Activated T-helper 9 cell treated with anti-CD3 and anti-CD28 coated beads, Interleukin-2, amount 50 U/mL, for 16 hours (primary cell): ENCODE measurements at regions not wholly inside any gene's neighbourhood (a gene's known extent, or its start where the extent isn't known, plus 50 kb on each side); places are given as distances from the start of the nearest gene placed in this dataset.
"Not testable (repeated sequence)": the region's sequence is repeated elsewhere in the genome, so short reads cannot be mapped to it uniquely, and the experiment has no call there.

Source experiments
- DNase-seq: peaks from one replicate; pipeline ENCODE4 v3.0.0-alpha.2; 2020; ENCODE audit warnings: low read depth

DNA sequence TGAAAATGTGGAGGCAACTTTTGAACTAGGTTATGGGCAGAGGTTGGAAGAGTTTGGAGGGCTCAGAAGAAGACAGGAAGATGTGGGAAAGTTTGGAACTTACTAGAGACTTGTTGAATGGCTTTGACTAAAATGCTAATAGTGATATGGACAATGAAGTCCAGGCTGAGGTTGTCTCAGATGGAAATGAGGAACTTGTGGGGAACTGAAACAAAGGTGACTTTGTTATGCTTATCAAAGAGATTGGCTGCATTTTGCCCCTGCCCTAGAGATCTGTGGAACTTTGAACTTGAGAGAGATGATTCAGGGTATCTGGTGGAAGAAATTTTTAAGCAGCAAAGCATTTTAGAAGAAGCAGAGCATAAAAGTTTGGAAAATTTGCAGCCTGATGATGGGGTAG is 499.7 kb upstream of the ATP2B1 start:
- DNase-seq, result not testable (repeated sequence)

DNA sequence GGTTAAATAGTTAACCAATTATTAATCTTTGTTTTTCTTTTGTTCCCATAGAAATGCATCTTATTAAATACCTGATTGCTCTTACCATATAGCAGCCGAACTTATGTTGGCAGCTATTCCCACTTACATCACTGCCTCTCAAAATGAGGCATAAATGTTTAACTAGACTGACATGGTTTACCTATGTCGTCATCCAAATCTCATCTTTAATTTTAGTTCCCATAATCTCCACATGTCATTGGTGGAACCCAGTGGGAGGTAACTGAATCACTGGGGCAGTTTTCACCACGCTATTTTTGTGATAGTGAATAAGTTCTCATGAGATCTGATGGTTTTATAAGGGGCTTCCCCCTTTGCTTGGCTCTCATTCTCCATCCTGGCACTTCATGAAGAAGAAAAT is 499.2 kb upstream of the ATP2B1 start:
- DNase-seq, result no peak

DNA sequence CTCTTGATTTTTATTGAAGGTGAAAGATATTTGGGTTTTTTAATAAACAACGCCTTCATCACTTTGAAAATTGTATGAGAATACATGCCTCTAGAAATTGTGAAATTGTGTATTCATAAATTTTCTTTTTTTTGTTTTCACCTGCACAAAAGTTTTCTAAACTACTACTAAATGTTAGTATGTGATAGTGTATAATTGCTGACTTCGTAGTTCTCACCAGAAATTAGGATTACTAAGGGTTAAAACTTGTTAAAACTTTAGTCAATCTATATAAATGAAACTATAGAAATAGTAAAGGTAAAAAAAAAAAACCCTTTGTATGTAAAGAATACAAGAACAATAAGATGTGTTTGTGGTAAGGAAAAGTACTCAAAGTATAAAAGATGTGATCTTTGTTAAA is 496.5 kb upstream of the ATP2B1 start:
- DNase-seq, result no peak

DNA sequence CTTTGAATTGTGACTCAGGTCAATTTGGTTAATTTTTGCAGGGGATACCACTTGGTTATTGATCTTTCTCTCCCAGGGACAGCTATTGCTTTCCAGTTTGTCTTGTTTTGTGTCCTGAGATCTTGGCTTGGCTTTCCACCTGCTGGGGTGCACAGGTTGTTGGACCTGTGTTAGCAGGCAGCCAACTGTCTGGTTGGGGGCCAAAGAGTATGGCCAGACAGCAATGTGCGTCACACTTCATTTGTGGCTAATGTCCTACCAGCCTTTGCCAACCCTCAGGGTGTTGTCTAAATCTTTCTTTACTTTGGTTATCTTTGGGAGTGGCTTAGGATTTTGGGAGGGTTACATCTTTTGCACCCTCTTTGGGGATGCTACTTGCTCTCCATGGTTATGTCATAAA is 494.9 kb upstream of the ATP2B1 start:
- DNase-seq, result no peak

DNA sequence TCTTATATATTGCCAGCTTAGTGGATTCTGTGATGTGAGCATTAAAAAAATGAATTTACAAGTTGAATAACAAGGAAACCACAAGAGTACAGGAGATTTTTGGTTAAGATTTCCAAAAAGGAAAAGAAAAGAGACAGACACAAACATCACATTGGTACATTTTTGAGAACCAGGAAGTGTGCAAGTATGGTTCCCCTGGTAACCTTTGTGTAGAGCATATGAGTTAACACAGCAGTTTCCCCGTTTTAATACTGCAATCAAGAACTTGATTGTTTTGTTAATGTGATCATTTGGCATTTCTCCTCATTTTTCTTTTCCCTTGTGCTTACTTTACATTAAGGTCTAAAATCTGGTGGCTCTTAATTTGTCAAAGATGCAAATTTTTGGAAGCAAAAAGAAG is 490.4 kb upstream of the ATP2B1 start:
- no peak for DNase-seq

DNA sequence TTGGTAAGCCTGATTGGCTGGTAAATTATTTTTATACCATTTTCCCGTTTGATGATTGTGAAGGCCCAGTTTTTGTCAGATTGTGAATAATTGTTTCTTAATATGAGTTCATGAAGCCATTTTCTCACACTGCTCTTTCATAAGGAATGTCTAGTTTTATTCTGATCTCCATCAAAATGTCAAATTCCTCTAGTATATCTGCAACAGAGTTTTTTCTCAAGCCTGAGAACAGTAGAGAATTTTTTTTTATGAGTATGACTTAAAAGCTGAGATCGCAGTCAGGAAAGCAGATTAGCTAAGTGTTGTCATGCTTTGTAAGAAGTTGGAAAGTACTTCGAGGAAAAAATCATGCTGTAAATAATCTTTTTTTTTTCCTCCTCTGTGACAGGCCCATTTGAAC is 484.9 kb upstream of the ATP2B1 start:
- no peak for DNase-seq

DNA sequence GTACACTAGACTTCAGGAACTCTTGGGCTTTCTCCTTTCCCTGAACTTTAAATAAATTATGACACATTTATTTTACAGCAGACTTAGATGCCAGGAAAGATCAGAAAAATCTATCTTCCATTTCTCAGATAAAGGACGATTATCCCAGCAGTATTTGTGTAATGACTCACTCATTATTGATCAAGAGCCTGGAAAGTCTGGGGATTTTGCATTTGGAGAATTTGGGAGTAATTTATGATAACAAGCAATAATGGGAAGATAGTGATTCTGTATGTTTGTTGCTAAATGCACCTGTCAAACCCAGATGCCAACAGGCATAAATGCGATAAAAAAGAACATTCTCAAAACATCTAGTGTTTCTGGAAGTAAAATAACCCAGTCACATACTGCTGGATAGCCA is 480.2 kb upstream of the ATP2B1 start:
- DNase-seq, result no peak

DNA sequence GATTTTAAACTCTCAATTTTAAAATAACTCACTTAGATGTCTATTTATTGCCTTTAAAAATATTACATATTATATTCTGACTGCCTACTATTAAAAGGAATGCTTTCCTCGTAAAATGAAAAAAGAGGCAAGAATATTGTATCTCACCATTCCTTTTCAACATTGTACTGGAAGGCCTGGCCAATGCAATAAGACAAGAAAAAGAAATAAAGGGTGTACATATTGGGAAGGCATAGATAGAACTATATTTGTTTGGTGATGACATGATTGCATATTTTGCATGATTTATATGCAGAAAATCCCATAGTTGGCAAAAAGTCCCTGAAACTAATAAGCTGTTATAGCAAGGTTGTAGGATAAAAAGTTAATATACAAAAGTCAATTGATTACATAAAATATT is 474.6 kb upstream of the ATP2B1 start:
- DNase-seq, result no peak

DNA sequence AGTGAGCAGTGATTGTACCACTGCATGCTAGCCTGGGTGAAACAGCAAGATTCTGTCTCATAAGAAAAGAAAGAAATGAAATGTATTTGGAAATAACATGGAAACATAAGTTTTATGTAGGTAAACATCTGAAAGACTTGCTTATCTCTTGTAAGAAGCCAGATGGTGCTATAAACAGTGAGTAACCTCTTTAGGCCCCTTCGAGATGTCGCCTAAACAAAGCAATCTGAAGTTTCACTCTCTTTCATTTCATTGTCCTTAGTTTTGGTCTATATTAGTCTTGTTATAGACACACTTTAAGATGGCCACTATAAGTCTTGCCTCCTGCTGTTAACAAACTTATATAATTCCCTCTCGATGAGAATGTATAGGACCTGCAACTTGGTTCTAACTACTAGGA is 472.6 kb upstream of the ATP2B1 start:
- DNase-seq, result no peak

DNA sequence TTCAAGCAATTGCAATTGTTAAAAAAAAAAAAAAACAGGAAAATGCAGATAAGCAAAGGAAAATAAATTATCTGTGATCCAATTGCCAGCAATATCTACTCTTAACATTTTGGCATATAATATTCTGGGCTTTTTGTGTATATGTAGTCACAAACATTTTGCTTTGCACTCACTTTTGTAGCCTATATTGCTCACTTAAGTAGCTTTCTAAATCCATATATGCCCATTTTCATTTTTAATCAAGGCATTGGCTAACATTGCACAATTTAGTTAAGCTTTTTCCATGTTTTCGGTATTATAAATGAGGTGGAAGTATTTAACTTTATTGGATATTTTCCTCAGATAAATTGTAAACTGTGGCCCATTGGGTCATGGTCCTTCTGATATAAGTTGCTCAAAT is 466.3 kb upstream of the ATP2B1 start:
- DNase-seq, result no peak

DNA sequence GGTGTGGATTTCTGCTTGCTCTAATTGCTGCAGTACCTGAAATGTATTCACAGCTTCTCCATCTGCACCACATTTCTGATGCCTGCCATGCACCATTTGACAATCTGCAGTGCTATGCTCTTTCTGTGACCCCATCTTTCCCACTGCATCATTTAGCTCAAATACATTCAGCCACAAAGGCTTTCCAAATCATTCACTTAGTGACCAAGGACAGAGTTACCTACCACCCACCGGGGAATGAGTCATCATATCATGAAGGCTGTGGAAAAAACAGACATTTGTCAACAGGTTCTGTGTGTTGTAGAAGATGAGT is 465.5 kb upstream of the ATP2B1 start:
- no peak for DNase-seq

DNA sequence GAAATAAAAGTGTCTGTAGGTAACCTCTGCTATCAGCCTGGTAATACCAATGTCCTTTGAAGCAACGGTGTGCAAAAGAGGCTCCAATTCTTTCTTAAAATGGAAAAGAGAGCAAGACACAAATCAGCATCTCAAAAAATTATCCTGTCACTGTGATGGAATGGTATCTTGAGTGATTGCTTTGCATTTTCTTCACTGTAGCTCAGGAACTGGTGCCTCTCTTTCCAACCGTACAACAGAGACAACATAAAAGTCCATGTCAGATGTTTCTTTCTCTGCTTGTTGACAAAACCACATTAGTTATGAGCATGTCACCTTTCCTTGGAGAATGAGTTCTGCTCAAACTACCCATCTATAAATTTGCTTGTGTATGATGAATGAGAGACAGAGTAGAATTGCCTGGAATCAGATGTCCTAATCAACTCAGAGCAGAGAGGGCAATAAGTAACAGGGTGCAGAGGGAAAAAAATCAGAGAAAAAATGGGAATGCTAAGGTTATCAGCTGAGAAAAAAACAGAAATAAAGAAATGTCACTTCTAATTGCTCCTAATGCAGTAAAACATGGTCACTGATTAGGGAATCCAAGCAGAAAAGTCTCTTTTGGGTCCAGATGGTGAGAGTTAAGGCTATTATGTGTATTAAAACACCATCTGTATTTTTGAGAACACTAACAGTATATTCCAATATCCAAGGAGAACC is 465.0 kb upstream of the ATP2B1 start:
- DNase-seq, result no peak

DNA sequence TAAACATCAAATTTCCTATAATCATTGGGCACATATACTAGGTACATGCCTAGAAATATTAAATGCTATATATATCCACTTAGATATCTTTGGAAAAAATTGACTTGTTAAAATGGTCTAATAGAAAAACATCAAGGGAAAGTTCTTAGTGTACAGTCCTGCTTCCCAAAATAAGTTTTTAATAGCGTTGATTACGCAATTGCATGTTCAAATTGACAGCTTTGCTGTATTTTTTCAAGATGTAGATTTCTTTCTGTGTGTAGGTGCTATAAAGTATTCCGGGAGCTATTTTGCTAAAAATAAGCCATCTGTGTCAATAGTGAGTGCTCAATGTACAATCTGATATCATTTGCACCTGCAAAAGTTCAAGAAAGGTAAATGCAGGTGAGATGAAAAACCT is 463.9 kb upstream of the ATP2B1 start:
- DNase-seq, result no peak

DNA sequence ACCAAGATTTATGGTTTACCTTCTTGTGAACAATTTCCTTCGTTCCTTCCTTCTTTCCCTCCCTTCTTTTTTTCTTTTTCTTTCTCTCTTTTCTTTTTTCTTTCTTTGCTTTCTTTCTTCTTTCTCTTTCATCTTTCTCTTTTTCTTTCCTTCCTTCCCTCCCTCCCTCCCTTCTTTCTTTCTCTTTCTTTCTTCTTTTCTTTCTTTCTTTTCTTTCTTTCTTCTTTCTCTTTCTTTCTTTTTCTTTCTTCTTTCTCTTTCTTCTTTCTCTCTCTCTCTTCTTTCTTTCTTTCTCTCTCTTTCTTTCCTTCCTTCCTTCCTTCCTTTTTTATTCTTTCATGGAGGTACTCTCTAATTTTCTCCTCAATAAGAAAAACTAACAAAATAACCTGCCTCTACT is 462.1 kb upstream of the ATP2B1 start:
- no peak for DNase-seq

DNA sequence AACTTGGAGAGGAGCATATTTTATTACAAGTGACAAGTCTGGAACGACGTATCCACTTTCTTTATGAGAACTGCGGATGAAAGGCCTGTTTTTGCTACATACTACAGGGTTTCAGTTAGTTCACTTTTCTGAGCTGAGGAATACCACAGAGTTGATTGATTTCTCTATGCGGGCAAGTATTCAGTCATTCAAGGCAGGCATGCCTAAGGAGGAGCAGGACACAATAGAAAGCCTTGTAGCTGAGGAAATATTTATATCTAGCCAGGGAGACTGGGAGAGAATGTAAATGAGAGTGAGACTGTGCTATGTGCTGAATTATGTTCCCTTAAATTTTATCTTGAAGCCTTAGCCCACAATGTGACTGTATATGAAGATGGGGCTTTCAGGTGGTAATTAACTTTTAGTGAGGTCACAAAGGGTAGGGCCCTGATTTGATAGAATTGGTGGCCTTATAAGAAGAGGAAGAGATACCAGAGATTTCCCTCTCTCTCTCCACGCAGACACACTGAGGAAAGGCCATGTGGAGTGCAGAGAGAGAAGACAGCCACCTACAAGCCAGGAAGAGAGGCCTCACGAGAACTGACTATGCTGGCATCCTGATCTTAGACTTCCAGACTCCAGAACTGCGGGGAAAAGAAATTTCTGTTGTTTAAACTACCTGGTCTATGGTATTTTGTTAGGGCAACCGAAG is 459.0 kb upstream of the ATP2B1 start:
- no peak for DNase-seq

DNA sequence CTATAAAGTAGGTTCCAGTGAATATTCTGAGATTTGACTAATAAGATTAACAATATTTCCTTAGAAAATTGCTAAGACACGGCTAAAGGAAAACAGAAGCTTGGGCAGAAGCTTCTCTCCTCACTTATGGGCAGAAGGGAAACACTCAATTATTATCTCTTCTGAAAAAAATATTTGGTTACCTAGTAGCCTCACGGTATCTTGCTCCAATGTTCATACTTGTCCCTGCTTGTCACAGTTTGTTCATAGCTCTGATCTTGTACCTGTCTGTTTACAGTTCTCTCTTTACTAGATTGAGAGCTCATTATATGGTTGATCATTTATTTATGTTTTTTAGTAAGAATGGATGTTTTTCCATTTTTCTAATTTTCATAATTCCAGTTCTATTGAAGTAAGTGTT is 458.0 kb upstream of the ATP2B1 start:
- DNase-seq, result no peak

DNA sequence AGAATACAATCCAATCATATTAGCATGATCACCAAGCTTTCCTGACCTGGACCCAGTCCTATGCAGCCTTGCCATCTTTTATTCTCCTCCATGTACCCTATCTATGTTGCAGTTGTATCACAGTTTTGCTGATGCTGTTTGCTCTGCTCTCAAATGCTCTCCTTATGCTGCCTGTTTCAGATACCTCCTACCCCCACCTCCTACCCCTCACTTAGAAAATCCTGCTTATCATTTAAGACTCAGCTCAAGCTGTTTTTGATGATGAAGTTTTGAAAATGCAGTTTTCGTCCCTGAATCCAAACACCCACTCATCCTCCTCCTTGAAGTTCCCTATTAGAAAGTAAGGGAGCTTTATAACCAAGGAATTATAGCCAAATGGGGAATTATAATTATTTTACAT is 457.4 kb upstream of the ATP2B1 start:
- DNase-seq, result no peak

DNA sequence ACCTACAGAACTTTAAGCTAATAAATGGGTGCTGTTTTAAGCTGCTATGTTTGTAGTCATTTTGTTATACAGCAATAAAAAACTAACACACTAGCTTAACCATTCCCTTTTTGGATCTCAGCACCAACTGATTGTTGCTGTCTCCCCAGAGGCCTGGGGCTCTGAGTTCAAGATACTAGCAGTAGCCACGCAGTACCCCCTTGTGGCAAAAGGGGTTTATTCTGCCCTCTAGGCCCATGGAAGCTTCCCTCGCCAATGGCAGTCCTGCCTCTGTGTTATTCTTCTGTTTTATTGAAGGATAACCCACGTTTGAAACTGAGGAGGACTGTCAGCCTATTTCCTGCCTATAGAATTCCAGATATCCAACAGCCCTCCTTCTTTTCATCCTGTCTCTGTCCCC is 455.3 kb upstream of the ATP2B1 start:
- no peak for DNase-seq

DNA sequence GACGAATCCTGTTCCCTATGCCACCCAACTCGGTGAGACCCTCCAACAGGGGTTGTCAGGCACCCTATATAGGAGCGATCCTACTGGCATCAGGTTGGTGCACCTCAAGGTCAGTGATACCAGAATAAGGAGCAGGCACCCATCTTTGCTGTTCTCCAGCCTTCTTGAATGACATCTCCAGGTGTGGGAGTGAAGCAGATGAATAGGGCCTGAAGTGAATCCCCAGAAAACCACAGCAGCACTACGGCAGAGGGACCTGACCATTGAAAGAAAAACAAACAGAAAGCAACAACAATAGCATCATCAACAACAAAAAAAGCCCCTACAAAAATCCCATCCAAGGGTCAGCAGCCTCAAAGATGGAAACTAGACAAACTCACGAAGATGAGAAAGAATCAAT is 445.2 kb upstream of the ATP2B1 start:
- no peak for DNase-seq

DNA sequence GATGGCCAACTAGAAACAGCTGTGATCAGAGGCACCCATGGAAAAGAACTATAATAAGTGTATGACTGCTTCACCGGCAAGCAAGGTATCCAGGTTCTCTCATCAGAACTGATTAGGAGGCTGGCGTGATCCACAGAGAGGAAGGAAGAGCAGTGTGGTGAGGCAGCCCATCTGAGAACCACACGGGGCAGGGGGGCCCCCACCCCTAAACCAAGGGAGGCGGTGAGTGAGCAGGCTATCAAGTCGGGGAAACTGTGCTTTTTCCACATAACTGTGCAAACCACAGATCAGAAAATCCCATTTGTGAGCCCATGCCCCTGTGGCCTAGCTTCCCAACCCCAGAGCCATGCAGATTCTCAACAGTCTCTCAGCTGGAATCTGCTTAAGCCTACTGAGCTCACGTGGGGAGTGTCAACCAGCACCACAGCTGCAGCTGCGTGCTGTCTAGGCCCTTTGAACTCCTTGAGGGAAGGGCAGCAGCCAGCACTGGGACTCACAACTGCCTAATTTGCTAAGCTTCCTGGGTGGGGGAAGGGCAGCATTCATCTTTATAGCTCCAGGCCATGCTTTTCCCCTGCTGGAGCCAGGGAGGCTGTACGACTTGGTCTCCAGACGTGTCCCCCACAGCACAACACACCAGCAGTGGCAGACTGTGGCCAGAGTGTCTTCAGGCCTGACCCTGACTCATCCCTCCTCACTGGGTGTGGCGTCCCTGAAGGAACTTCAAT is 444.4 kb upstream of the ATP2B1 start:
- DNase-seq, result no peak

DNA sequence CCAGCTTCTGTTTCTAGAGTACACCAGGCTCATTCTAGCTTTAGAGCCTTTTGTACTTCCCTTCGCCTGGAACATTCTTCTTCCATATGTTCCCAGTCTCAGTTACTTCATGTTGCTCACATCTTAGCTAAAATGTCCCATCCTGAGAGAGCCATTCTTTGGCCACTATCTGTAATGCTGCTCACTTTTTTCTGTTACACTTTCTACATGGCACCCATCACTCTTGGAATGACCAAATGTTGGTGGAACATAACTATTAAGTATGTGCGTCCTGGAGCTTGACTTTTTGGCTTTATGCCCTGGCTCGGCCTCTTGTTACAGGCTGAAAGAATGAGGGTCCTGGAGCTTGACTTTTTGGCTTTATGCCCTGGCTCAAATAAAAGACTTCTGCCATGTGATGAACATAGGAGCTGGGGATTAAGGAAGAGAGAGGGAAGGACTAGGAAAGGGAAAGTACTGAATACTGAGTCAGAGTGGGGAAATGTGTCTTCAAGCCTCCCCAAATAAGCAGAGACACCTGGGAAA is 442.9 kb upstream of the ATP2B1 start:
- DNase-seq, result no peak

DNA sequence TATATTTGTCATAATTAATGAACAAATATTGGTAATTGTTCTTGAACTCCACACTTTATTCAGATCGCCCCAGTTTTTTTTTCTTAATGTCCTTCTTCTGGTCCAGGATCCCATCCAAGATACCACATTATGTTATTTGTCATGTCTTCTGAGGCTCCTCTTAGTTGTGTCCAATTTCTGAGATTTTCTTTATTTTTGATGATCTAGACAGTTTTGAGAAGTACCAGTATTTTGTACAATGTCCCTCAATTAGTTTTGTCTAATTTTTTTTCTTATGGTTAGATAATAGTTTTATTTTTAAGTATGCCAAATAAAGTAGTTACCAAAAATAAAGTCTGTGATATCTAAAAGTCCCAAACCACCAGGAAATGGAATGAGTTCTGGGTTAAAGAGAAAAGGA is 440.8 kb upstream of the ATP2B1 start:
- no peak for DNase-seq

DNA sequence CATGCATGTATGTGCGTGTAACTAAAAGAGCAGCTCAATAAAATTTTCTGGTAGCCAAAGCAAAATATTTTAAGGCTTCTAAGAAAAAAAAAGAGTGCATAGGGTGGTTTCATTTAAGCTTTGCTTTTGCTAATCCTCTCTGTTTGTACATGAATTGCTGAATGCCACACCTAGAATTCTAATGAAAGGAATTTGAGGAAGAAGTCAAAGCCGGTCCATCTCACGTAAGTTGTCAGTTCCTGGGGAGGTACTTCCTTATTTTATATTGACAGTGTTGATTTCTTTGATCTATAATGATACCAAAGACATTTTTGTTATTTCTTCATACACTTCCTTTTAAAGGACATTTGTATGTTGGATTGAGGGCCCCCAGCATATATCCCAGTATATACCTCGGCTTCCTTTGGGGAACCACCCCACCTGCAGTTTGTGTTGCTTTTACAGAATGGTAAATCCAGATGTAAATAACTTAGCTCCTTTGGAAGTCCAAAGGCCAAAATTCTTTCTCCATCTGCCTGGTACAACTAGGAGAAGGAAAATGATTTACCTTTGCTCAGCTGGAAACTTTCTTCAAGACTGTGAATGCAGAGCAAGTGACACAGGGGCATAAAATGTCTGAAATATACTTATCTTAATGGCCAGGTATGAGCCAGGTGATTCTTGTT is 420.9 kb upstream of the ATP2B1 start:
- DNase-seq, result no peak
